ENCODE measurements at regions not wholly inside any gene's neighbourhood (a gene's known extent, or its start where the extent isn't known, plus 50 kb on each side); places are given as distances from the start of the nearest gene placed in this dataset.

GRCh38 chr1:189374816-189375215 is 1102.8 kb downstream of the BRINP3 start:
- TF ChIP-seq RAD21 (IDR thresholded peaks at IDR 0.05; ENCODE audit: low read depth) (no peak), MAX (IDR thresholded peaks at IDR 0.05) (no peak), TEAD4 (IDR thresholded peaks at IDR 0.05) (no peak), CEBPB (IDR thresholded peaks at IDR 0.05) (no peak)
